ENCODE measurements at regions not wholly inside any gene's neighbourhood (a gene's known extent, or its start where the extent isn't known, plus 50 kb on each side); places are given as distances from the start of the nearest gene placed in this dataset.

GRCh38 chr12:25825446-25825845 lies 133.0 kb upstream of the RASSF8 start:
- intact Hi-C loops (cut with DNase I), result no loop called here
- no peaks in the 10 kb centered on the region for H3K9me3 ChIP-seq
- TF ChIP-seq POLR2A (IDR thresholded peaks at IDR 0.05) (no peak), POLR2AphosphoS5 (IDR thresholded peaks at IDR 0.05; ENCODE audit: insufficient read depth in 1 of 2, low read depth in 1 of 2) (no peak), CTCF (IDR thresholded peaks at IDR 0.05) (no peak)
- H3K4me3 ChIP-seq, result no peak overlapping the region
- no peaks in the 10 kb centered on the region for H3K36me3 ChIP-seq
- no peaks in the 10 kb centered on the region for H3K27me3 ChIP-seq
- H3K4me1 ChIP-seq, result peaks cover 17% of the 10 kb centered on the region
- DNase-seq (ENCODE audit: extremely low spot score in 2 of 2), result no peak
- H3K27ac ChIP-seq, result no peak overlapping the region

- no peak for DNase-seq (ENCODE audit: extremely low spot score in 2 of 2)
- intact Hi-C loops (cut with DNase I), result no loop called here
- no peaks in the 10 kb centered on the region for H3K27me3 ChIP-seq
- H3K27ac ChIP-seq, result no peak overlapping the region
- H3K4me1 ChIP-seq, result peaks cover 17% of the 10 kb centered on the region
- no peak for TF ChIP-seq POLR2A (IDR thresholded peaks at IDR 0.05)
- TF ChIP-seq CTCF (IDR thresholded peaks at IDR 0.05), result no peak
- no peak for TF ChIP-seq POLR2AphosphoS5 (IDR thresholded peaks at IDR 0.05; ENCODE audit: insufficient read depth in 1 of 2, low read depth in 1 of 2)
- no peaks in the 10 kb centered on the region for H3K36me3 ChIP-seq
- H3K9me3 ChIP-seq, result no peaks in the 10 kb centered on the region
- no peak overlapping the region for H3K4me3 ChIP-seq
Measured at GRCh38 chr12:25827141-25827540, 131.3 kb upstream of the RASSF8 start.

- Histone ChIP-seq H3K27ac (peak overlapping the region; percentile 9), H3K4me3 (no peak overlapping the region), H3K4me1 (peaks cover 17% of the 10 kb centered on the region), H3K36me3 (no peaks in the 10 kb centered on the region), H3K9me3 (no peaks in the 10 kb centered on the region), H3K27me3 (no peaks in the 10 kb centered on the region)
- no peak for DNase-seq (ENCODE audit: extremely low spot score in 2 of 2)
- TF ChIP-seq CTCF (IDR thresholded peaks at IDR 0.05) (no peak), POLR2AphosphoS5 (IDR thresholded peaks at IDR 0.05; ENCODE audit: insufficient read depth in 1 of 2, low read depth in 1 of 2) (no peak), POLR2A (IDR thresholded peaks at IDR 0.05) (no peak)
- intact Hi-C loops (cut with DNase I), result no loop called here
Measured at GRCh38 chr12:25827747-25828146, 130.7 kb upstream of the RASSF8 start.

- no peaks in the 10 kb centered on the region for H3K27me3 ChIP-seq
- TF ChIP-seq POLR2A (IDR thresholded peaks at IDR 0.05) (no peak), POLR2AphosphoS5 (IDR thresholded peaks at IDR 0.05; ENCODE audit: insufficient read depth in 1 of 2, low read depth in 1 of 2) (no peak)
- H3K27ac ChIP-seq, result peak overlapping the region; percentile 9
- intact Hi-C loops (cut with DNase I), result no loop called here
- no peaks in the 10 kb centered on the region for H3K9me3 ChIP-seq
- H3K4me1 ChIP-seq, result peaks cover 17% of the 10 kb centered on the region
- no peak for DNase-seq (ENCODE audit: extremely low spot score in 2 of 2)
- H3K36me3 ChIP-seq, result no peaks in the 10 kb centered on the region
- H3K4me3 ChIP-seq, result no peak overlapping the region
Measured at GRCh38 chr12:25828188-25828587, 130.3 kb upstream of the RASSF8 start.

GRCh38 chr12:25829192-25829591 lies 129.3 kb upstream of the RASSF8 start:
- Histone ChIP-seq H3K4me1 (peaks cover 17% of the 10 kb centered on the region), H3K4me3 (no peak overlapping the region), H3K9me3 (no peaks in the 10 kb centered on the region), H3K27ac (no peak overlapping the region), H3K27me3 (no peaks in the 10 kb centered on the region), H3K36me3 (no peaks in the 10 kb centered on the region)
- no peak for TF ChIP-seq POLR2AphosphoS5 (IDR thresholded peaks at IDR 0.05; ENCODE audit: insufficient read depth in 1 of 2, low read depth in 1 of 2)
- no peak for TF ChIP-seq CTCF (IDR thresholded peaks at IDR 0.05)
- TF ChIP-seq POLR2A (IDR thresholded peaks at IDR 0.05), result no peak
- no peak for DNase-seq (ENCODE audit: extremely low spot score in 2 of 2)
- intact Hi-C loops (cut with DNase I), result no loop called here
